ENCODE measurements at regions not wholly inside any gene's neighbourhood (a gene's known extent, or its start where the extent isn't known, plus 50 kb on each side); places are given as distances from the start of the nearest gene placed in this dataset.

DNA sequence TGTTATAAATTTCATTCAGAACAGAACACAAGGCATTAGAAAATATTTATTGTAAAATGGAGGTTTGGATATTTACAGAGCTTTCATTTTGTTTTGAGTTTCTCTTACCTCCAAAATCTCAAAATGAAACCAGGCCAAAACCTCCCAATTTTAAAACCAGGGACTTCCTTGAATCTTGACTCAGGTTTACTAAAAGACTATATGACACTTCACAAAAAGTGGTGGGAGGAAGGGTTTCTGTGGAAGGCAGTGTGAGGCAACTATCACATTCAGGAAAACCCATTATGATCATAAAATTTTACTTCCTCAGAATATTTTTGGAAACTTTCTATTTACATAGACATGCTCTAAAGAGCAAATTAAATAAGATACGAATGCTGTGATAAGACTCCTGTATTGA lies 205.8 kb upstream of the EOMES start:
- Histone ChIP-seq H3K9me2 (replicated peaks; ENCODE audit: insufficient read depth, low read length) (no peaks in the 10 kb centered on the region), H3K4me1 (ENCODE audit: low read length) (no peaks in the 10 kb centered on the region), H3K9me3 (replicated peaks; ENCODE audit: insufficient read depth, low read length) (no peaks in the 10 kb centered on the region), H3K27ac (ENCODE audit: low read length) (no peak overlapping the region), H3K4me2 (ENCODE audit: low read depth, low read length) (no peak overlapping the region), H3K4me3 (ENCODE audit: low read length) (no peak overlapping the region), H3K9ac (ENCODE audit: low read length) (no peak overlapping the region), H4K20me1 (ENCODE audit: insufficient read depth, low read length) (no peaks in the 10 kb centered on the region), H3K79me2 (ENCODE audit: low read length) (no peaks in the 10 kb centered on the region), H2AFZ (ENCODE audit: low read length) (no peak overlapping the region), H3K36me3 (replicated peaks; ENCODE audit: insufficient read depth, low read length) (no peaks in the 10 kb centered on the region), H3F3A (ENCODE audit: insufficient read depth, low read length) (no peaks in the 10 kb centered on the region), H3K27me3 (replicated peaks; ENCODE audit: insufficient read depth, low read length) (no peaks in the 10 kb centered on the region)
- DNase-seq, result no peak
- no peak for TF ChIP-seq EZH2 (optimal IDR thresholded peaks at IDR 0.05; ENCODE audit: low read depth, low read length)
- TF ChIP-seq, protein P1, sequence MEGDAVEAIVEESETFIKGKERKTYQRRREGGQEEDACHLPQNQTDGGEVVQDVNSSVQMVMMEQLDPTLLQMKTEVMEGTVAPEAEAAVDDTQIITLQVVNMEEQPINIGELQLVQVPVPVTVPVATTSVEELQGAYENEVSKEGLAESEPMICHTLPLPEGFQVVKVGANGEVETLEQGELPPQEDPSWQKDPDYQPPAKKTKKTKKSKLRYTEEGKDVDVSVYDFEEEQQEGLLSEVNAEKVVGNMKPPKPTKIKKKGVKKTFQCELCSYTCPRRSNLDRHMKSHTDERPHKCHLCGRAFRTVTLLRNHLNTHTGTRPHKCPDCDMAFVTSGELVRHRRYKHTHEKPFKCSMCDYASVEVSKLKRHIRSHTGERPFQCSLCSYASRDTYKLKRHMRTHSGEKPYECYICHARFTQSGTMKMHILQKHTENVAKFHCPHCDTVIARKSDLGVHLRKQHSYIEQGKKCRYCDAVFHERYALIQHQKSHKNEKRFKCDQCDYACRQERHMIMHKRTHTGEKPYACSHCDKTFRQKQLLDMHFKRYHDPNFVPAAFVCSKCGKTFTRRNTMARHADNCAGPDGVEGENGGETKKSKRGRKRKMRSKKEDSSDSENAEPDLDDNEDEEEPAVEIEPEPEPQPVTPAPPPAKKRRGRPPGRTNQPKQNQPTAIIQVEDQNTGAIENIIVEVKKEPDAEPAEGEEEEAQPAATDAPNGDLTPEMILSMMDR (IDR thresholded peaks at IDR 0.05; ENCODE audit: low read length), result no peak
- TF ChIP-seq EZH2phosphoT487 (IDR thresholded peaks at IDR 0.05; ENCODE audit: low read length), result no peak

DNA sequence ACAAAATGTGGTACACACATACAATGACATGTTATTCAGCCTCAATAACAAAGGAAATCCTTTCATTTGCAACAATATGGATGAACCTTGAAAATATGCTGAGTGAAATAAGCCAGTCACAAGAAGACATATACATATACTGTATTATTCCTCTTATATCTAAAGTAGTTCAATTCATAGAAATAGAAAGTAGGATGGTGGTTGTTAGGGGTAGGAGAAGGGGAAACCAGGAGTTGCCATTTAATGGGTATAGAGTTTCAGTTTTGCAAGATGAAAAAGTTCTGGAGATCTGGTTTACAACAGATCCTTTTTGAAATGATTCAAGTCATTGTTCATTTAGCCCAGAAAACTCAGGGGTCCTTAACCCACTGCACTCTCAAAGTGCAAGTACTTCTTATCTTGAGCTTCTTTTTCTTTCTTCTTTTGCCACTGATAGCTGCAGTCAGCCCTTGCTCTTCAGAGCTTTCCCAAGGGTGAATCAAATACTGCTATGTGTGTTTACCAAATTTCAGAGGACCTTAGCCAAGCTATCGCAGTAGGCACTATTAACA lies 208.0 kb upstream of the EOMES start:
- Histone ChIP-seq H3K36me3 (replicated peaks; ENCODE audit: insufficient read depth, low read length) (no peaks in the 10 kb centered on the region), H3K27me3 (replicated peaks; ENCODE audit: insufficient read depth, low read length) (no peaks in the 10 kb centered on the region), H4K20me1 (ENCODE audit: insufficient read depth, low read length) (no peaks in the 10 kb centered on the region), H2AFZ (ENCODE audit: low read length) (no peak overlapping the region), H3K4me1 (ENCODE audit: low read length) (no peaks in the 10 kb centered on the region), H3F3A (ENCODE audit: insufficient read depth, low read length) (no peaks in the 10 kb centered on the region), H3K79me2 (ENCODE audit: low read length) (no peaks in the 10 kb centered on the region), H3K4me2 (ENCODE audit: low read depth, low read length) (no peak overlapping the region), H3K9ac (ENCODE audit: low read length) (no peak overlapping the region), H3K9me3 (replicated peaks; ENCODE audit: insufficient read depth, low read length) (no peaks in the 10 kb centered on the region), H3K9me2 (replicated peaks; ENCODE audit: insufficient read depth, low read length) (no peaks in the 10 kb centered on the region), H3K27ac (ENCODE audit: low read length) (no peak overlapping the region), H3K4me3 (ENCODE audit: low read length) (no peak overlapping the region)
- TF ChIP-seq, protein P1 (IDR thresholded peaks at IDR 0.05; ENCODE audit: low read length), result no peak
- TF ChIP-seq EZH2 (optimal IDR thresholded peaks at IDR 0.05; ENCODE audit: low read depth, low read length) (no peak), EZH2phosphoT487 (IDR thresholded peaks at IDR 0.05; ENCODE audit: low read length) (no peak)
- no peak for DNase-seq

DNA sequence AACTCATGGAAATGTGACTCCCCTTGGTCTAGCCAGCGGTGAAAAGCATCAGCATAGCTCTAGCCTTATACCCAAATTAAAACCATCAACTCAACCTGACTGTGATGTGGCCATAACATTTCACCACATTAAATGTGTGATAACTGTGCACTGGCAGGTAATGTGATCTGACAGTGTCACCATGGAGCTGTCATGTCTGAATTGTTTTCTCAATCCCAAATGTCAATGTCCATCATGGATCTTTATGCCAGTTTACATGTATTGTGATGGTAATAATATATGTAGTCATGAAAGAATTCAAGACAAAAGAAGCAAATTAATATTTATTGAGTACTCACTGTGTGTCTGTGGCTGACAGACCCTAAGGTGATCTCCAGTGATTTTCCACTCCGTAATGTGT lies 213.4 kb upstream of the EOMES start:
- Histone ChIP-seq H3K36me3 (replicated peaks; ENCODE audit: insufficient read depth, low read length) (no peaks in the 10 kb centered on the region), H3K27ac (ENCODE audit: low read length) (no peak overlapping the region), H3K27me3 (replicated peaks; ENCODE audit: insufficient read depth, low read length) (no peaks in the 10 kb centered on the region), H3K4me2 (ENCODE audit: low read depth, low read length) (no peak overlapping the region), H3K79me2 (ENCODE audit: low read length) (no peaks in the 10 kb centered on the region), H3F3A (ENCODE audit: insufficient read depth, low read length) (no peaks in the 10 kb centered on the region), H3K4me1 (ENCODE audit: low read length) (no peaks in the 10 kb centered on the region), H2AFZ (ENCODE audit: low read length) (no peak overlapping the region), H3K9me2 (replicated peaks; ENCODE audit: insufficient read depth, low read length) (no peaks in the 10 kb centered on the region), H3K9ac (ENCODE audit: low read length) (no peak overlapping the region), H4K20me1 (ENCODE audit: insufficient read depth, low read length) (no peaks in the 10 kb centered on the region), H3K4me3 (ENCODE audit: low read length) (no peak overlapping the region), H3K9me3 (replicated peaks; ENCODE audit: insufficient read depth, low read length) (no peaks in the 10 kb centered on the region)
- TF ChIP-seq EZH2 (optimal IDR thresholded peaks at IDR 0.05; ENCODE audit: low read depth, low read length) (no peak), EZH2phosphoT487 (IDR thresholded peaks at IDR 0.05; ENCODE audit: low read length) (no peak)
- TF ChIP-seq, protein P1 (IDR thresholded peaks at IDR 0.05; ENCODE audit: low read length), result no peak
- no peak for DNase-seq
